NOMO-1 treated with DMSO at 0.1 percent for 48 hours (cell line): ENCODE measurements at regions not wholly inside any gene's neighbourhood (a gene's known extent, or its start where the extent isn't known, plus 50 kb on each side); places are given as distances from the start of the nearest gene placed in this dataset.
A peak's percentile ranks its signal among the peaks of the same experiment; 100 is the strongest.

Source experiments
- DNase-seq: peaks from one replicate; lab custom pipeline; 2025; ENCODE audit not compliant: unreplicated experiment; lab: John Stamatoyannopoulos, UW

DNA sequence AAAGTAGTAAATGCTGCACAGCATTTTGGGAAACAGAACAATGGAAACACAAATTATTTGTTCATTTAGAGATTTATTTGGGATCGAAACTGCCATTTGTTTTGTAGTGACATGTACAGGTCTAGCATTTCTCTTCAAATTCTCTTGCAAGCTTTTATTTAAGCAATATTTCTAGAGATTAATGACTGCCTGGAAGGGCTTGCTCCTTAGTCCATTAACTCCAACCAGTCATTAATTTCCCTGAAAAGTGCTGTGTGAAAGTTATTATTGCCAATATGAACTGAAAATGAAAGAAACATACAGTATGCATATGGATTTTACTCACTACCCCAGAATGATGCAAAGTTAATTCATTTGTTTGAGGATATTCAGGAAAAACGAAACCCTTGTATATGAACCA lies 1349.6 kb upstream of the FLRT2 start:
- DNase-seq: no peak

GRCh38 chr14:84181072-84181471 lies 1348.9 kb upstream of the FLRT2 start:
- no peak for DNase-seq

- DNase-seq: no peak
These were observed 1334.4 kb upstream of the FLRT2 start for GRCh38 chr14:84195514-84195913.

DNA sequence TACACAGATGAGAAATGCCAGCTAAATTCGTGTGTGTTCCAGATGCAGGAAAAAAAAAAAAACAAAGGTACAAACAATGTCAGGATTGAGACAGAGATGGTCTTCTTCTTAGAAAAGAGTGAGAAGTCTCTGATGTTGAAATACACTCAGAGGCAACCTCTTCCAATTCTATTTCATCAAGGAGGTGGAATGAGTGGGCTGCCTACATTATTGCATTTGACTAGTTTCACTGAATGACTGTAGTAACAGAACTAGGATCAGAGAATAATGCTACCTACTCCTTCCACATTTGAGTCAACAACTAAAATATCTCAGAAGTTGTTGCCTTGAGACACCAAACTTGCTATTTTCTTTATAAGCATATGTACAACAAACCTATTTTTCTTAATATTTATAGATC lies 1332.2 kb upstream of the FLRT2 start:
- no peak for DNase-seq

DNA sequence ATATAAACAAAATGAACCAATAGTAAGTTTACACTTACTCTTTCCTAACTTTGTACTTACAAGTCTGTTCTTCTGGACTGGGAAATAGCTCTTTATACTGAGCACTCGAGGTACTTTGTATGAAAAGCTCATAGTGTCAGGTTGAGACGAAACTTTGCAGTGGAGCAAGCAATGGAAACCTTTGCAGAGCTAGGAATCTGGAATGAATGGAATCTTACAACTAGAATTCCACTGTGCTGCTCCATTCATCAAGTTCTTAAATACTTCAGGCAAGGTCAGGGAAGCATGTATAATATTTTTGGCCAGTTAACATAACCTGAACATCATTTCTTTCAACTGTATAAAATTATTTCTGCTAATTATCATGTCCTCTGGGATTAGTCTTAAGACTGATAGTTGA lies 1327.5 kb upstream of the FLRT2 start:
- no peak for DNase-seq

GRCh38 chr14:84203896-84204295 lies 1326.0 kb upstream of the FLRT2 start:
- DNase-seq: no peak

GRCh38 chr14:84208451-84208850 lies 1321.5 kb upstream of the FLRT2 start:
- no peak for DNase-seq

- DNase-seq: no peak
These were observed 1320.9 kb upstream of the FLRT2 start for GRCh38 chr14:84209031-84209430.

DNA sequence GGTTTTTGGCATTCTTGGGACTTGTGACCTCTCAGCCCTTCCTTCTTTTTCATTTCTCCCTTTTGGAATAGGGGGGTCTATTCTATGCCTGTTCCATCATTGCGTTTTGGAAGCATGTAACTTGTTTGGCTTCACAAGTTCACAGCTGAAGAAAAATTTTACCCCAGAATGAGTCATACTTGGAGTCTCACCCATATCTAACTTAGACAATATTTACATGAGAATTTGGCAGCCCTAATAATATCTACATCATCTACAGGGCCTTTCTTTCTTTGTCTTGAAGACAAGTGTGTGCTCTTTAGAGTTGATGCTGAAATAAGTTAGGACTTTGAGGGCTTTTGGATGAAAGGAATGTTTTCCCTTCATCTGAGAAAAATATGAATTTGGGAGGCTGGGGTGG lies 1312.9 kb upstream of the FLRT2 start:
- no peak for DNase-seq

- no peak for DNase-seq
These were observed 1304.7 kb upstream of the FLRT2 start for GRCh38 chr14:84225268-84225667.

DNA sequence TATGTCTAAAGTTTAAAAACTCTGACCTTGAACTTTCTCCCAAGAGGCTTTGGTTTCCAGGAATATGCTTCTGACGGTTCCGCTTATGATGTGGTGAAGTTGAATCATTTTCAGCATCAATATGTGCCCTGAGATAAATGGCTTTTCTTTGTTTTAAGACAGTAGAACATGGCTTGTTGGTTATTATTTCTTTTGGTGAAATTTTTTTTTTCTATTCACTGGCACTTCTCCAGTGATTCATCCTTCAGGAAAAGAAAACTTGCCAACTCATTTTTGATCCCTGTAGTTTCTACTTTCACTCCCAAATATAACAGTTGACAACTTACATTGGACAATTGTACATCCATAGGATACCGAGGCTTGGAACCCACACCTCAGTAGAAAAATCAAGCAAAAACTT lies 1301.2 kb upstream of the FLRT2 start:
- DNase-seq: no peak

GRCh38 chr14:84234281-84234680 lies 1295.7 kb upstream of the FLRT2 start:
- DNase-seq: no peak

DNA sequence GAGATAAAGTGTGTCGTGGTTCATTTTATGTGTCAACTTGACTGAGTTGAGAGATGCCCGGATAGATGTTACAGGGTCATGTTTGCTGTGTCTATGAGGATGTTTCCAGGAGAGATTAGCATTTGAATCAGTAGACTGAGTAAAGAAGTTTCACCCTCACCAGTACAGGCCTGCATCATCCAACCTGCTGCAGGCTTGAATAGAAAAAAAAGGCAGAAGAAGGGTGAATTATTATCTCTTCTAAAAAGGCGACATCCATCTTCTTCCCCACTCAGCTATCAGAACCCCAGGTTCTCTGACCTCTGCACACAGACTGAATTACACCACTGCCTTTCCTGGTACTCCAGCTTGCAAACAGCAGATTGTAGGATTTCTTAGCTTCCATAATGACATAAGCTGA lies 1293.7 kb upstream of the FLRT2 start:
- no peak for DNase-seq

DNA sequence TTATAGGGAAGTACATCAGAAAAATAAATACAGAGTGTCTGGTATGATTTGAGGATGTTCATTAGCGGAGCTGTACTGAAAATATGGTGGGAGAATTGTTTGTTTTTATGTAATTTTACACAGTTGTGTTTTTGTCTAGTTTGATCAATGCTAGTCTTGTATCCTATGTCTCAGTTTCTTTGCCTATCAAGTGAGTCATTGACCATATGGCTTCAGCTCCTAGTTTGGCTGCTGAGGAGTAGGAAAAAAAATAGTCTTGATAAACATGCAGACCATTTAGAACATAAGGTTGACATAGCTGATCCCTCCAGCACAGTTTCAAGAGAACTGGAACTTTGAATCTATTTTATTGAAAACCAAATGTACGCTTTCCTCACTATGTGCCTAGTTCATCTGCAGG lies 1292.1 kb upstream of the FLRT2 start:
- no peak for DNase-seq

DNA sequence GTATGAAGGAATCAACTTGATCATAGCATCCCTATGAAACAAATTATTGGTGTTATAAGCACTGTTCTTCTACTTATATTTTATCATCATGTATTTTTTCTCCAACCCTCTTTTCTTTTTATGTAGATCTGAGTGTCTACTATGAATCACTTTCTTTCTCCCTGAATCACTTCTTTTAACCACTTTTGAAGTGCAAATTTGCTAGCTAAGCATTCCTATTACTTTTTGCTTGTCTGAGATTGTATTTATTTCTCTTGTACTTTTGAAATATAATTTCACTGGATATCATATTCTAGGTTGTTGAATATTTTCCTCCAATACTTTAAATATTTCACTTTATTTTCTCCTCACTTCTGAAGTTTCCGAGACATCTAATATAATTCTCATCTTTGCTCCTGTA lies 1282.3 kb upstream of the FLRT2 start:
- DNase-seq: no peak

GRCh38 chr14:84250893-84251292 lies 1279.1 kb upstream of the FLRT2 start:
- DNase-seq: no peak

GRCh38 chr14:84251411-84252115 lies 1278.4 kb upstream of the FLRT2 start:
- no peak for DNase-seq

DNA sequence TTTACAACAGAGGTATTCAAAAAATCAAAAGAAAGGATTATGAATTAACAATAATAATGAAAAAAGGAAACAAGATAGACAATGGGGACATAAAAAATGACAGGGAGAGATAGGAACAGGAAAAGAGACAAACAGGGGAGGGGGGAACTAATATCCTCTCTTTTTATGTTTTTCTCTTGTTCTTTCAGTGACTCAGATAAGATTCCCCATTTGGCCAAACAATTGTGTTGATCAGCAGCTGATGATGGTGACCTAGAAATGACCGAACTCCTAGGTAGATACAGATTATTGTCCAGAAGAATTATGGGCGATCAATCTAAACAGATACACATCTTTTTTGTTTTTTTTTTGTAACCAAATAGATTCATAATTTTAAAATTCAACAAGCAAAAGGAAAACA lies 1277.2 kb upstream of the FLRT2 start:
- no peak for DNase-seq

GRCh38 chr14:84253326-84253725 lies 1276.6 kb upstream of the FLRT2 start:
- no peak for DNase-seq

DNA sequence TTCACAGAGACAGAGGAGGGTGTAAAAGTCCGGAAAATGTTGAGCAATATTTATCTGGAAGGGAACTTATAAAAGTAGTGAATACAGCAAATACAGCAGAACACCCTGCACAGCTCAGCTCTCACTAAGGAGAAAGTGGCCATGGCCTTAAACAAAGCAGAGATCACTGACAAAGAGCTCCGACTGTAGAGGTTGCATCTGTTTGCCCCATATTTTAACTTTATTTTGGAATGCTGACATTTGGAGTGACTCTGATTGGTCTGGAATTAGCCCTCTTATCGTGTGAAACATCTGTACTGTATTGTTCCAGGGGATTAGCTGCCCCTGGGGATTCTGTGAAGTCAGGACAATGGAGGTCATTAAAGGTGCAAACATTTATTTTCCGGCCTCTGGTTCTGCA lies 1275.7 kb upstream of the FLRT2 start:
- no peak for DNase-seq

DNA sequence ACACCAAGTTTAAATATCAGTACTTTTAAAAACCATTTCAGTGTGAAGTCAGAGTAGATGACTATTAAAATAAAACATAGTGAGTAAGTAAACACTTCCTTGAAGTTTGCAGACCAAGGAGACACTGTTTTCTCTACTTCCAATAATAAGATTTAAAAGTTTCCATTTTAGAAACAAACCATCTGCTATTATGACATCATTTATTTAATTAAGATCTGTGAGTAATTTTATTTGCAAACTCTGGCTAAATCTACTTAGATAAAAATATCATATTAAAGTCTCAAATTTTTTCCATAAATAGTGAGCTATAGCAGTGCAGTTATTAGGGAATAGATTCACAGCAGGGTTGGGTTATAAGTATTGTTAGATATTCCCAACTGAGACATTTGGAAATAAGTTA lies 1267.0 kb upstream of the FLRT2 start:
- DNase-seq: no peak

GRCh38 chr14:84272290-84272721 lies 1257.6 kb upstream of the FLRT2 start:
- DNase-seq: peak; percentile 11

GRCh38 chr14:84273181-84273580 lies 1256.8 kb upstream of the FLRT2 start:
- no peak for DNase-seq
